ENCODE measurements at regions not wholly inside any gene's neighbourhood (a gene's known extent, or its start where the extent isn't known, plus 50 kb on each side); places are given as distances from the start of the nearest gene placed in this dataset.
"Not testable (repeated sequence)": the region's sequence is repeated elsewhere in the genome, so short reads cannot be mapped to it uniquely, and the experiment has no call there.

DNA sequence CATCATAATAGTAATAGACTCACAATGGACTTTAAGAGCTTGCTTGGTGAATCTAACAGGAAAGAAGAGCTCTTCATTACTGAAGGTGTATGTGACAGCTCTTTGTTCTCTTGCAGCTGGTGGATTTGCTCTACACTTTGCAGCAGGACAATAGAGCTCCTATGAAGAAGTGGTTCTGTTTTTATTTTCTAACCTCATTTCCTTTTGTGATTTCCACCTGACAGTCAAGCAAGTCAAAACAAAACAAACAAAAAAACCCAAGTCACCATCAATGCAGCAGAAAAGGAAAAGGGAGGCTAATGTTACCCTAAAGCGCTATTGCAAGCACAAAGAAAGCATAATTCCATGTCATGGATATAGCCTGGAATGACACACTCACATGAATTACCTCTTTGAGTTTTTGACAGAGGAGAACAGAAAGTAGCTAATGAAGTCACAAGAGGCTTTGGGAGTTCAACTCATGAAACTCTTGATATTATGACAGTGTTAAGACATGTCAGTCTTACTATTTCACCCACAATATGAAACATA is 1188.1 kb downstream of the EPHA7 start:
- no peak for TF ChIP-seq POLR2A (IDR thresholded peaks at IDR 0.05; ENCODE audit: low read length)
- no peak for TF ChIP-seq ATOH8 (CRISPR knock-in tag; IDR thresholded peaks at IDR 0.05; ENCODE audit: low read depth)
- no peaks in the 10 kb centered on the region for H3K9me3 ChIP-seq
- DNase-seq (ENCODE audit: low read depth in 1 of 2, low spot score in 1 of 2) = no peak
- H3K27ac ChIP-seq = no peak overlapping the region
- H3K4me1 ChIP-seq = no peaks in the 10 kb centered on the region
- H3K4me2 ChIP-seq = no peak overlapping the region
- WGBS (ENCODE audit: missing lambda C conversion rate) = 9% methylated on average over 1 of the region's 1 CpG
- FAIRE-seq = no peak
- H3K4me3 ChIP-seq = no peak overlapping the region
- no peak for ATAC-seq
- CTCF ChIA-PET = no interaction called here
- POLR2A ChIA-PET = no interaction called here

- CTCF ChIA-PET = interaction anchor here (1.5 kb wide), 1 partner anchor 9 kb away, joined by 5 read pairs; no protein-coding TSS in a partner anchor
- H3K27ac ChIP-seq; POLR2A ChIA-PET; H3K4me2 ChIP-seq; H3K4me1 ChIP-seq; H3K4me3 ChIP-seq; H3K9me3 ChIP-seq; DNase-seq (ENCODE audit: low read depth in 1 of 2, low spot score in 1 of 2); FAIRE-seq; ATAC-seq: not testable (repeated sequence)
- TF ChIP-seq ZC3H11A (IDR thresholded peaks at IDR 0.05) = peak; percentile 42
- WGBS (ENCODE audit: missing lambda C conversion rate) = 9% methylated on average over 4 of the region's 4 CpGs
Observed at GRCh38 chr6:92219987-92220386, 1199.4 kb downstream of the EPHA7 start.

DNA sequence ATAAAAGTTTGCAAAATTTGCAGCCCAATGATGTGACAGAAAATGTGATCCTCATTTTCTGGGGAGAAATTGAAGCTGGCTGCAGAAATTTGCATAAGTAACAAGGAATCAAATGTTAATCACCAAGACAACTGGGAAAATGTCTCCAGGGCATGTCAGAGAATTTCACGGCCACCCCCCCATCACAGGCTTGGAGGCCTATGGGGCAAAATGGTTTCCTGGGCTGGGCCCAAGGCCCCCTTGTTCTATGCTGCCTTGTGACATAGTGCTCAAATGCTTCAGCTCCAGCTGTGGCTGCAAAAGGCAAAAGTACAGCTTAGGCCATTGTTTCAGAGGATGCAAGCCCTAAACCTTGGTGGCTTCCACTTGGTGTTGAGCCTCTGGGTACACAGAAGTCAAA is 1202.6 kb downstream of the EPHA7 start:
- POLR2A ChIA-PET = no interaction called here
- FAIRE-seq (no peak), ATAC-seq (no peak), DNase-seq (ENCODE audit: low read depth in 1 of 2, low spot score in 1 of 2) (no peak)
- H3K9me3 ChIP-seq = no peaks in the 10 kb centered on the region
- H3K4me3 ChIP-seq = no peak overlapping the region
- H3K4me2 ChIP-seq = no peak overlapping the region
- H3K4me1 ChIP-seq = no peaks in the 10 kb centered on the region
- WGBS (ENCODE audit: missing lambda C conversion rate) = 0% methylated on average over 1 of the region's 1 CpG
- no peak overlapping the region for H3K27ac ChIP-seq
- CTCF ChIA-PET = no interaction called here
- no peak for TF ChIP-seq ESRRA (IDR thresholded peaks at IDR 0.05; ENCODE audit: borderline replicate concordance, low read length)

GRCh38 chr6:92201618-92202017 is 1217.7 kb downstream of the EPHA7 start:
- no peak for DNase-seq (ENCODE audit: low read depth in 1 of 2, low spot score in 1 of 2)
- CTCF ChIA-PET = no interaction called here

DNA sequence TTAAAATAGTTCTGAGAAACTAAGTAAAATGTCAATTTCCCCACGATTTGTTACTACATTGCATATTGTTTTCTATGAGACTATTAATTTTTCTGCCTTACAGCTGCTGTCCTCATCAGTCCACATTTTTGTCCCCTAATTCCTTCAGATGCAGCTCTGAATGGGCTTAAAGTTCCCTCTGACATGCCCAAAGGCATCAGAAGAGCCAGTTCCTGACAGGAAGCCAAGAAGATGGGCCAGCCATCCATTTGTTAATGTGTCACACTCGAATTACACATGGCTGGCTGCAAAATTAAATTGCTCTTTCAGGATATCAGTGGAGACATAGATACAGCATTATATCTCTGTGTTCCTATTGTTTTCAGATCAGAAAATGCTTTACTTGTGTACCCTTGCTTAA is 1223.0 kb downstream of the EPHA7 start:
- H3K27ac ChIP-seq = no peak overlapping the region
- H3K4me2 ChIP-seq = no peak overlapping the region
- FAIRE-seq (no peak), DNase-seq (ENCODE audit: low read depth in 1 of 2, low spot score in 1 of 2) (no peak), ATAC-seq (no peak)
- WGBS (ENCODE audit: missing lambda C conversion rate) = 2% methylated on average over 2 of the region's 2 CpGs
- POLR2A ChIA-PET = no interaction called here
- H3K4me1 ChIP-seq = no peaks in the 10 kb centered on the region
- no peak for TF ChIP-seq CHD2 (IDR thresholded peaks at IDR 0.05; ENCODE audit: low read length, partially characterized antibody)
- no peak for TF ChIP-seq RCOR1 (IDR thresholded peaks at IDR 0.05; ENCODE audit: low read depth, low read length)
- no peak for TF ChIP-seq HOXB13 (CRISPR knock-in tag; IDR thresholded peaks at IDR 0.05; ENCODE audit: low read depth)
- no peak for TF ChIP-seq ZC3H11A (IDR thresholded peaks at IDR 0.05)
- no peak for TF ChIP-seq JUN (IDR thresholded peaks at IDR 0.05)
- TF ChIP-seq HOXA7 (CRISPR knock-in tag; IDR thresholded peaks at IDR 0.05) = no peak
- CTCF ChIA-PET = no interaction called here
- H3K4me3 ChIP-seq = no peak overlapping the region
- H3K9me3 ChIP-seq = no peaks in the 10 kb centered on the region

More at GRCh38 chr6:92201618-92202017, 1217.7 kb downstream of the EPHA7 start:
- H3K4me1 ChIP-seq = no peaks in the 10 kb centered on the region
- POLR2A ChIA-PET = no interaction called here
- H3K27ac ChIP-seq = no peak overlapping the region
- no peak for ATAC-seq
- TF ChIP-seq POLR2A (IDR thresholded peaks at IDR 0.05; ENCODE audit: low read length) = no peak
- TF ChIP-seq, protein P1, sequence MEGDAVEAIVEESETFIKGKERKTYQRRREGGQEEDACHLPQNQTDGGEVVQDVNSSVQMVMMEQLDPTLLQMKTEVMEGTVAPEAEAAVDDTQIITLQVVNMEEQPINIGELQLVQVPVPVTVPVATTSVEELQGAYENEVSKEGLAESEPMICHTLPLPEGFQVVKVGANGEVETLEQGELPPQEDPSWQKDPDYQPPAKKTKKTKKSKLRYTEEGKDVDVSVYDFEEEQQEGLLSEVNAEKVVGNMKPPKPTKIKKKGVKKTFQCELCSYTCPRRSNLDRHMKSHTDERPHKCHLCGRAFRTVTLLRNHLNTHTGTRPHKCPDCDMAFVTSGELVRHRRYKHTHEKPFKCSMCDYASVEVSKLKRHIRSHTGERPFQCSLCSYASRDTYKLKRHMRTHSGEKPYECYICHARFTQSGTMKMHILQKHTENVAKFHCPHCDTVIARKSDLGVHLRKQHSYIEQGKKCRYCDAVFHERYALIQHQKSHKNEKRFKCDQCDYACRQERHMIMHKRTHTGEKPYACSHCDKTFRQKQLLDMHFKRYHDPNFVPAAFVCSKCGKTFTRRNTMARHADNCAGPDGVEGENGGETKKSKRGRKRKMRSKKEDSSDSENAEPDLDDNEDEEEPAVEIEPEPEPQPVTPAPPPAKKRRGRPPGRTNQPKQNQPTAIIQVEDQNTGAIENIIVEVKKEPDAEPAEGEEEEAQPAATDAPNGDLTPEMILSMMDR (IDR thresholded peaks at IDR 0.05) = no peak
- no peak for TF ChIP-seq CHD2 (IDR thresholded peaks at IDR 0.05; ENCODE audit: low read length, partially characterized antibody)
- no peak overlapping the region for H3K4me3 ChIP-seq
- no peak for FAIRE-seq
- no peak overlapping the region for H3K4me2 ChIP-seq
- no peaks in the 10 kb centered on the region for H3K9me3 ChIP-seq

- ChIA-PET CTCF (no interaction called here), POLR2A (no interaction called here)
- no peak overlapping the region for H3K4me3 ChIP-seq
- no peak overlapping the region for H3K27ac ChIP-seq
- H3K4me1 ChIP-seq = no peaks in the 10 kb centered on the region
- ATAC-seq (no peak), FAIRE-seq (no peak), DNase-seq (ENCODE audit: low read depth in 1 of 2, low spot score in 1 of 2) (no peak)
- no peak overlapping the region for H3K4me2 ChIP-seq
- H3K9me3 ChIP-seq = no peaks in the 10 kb centered on the region
- 24% methylated on average over 4 of the region's 5 CpGs for WGBS (ENCODE audit: missing lambda C conversion rate)
- TF ChIP-seq RARB (CRISPR knock-in tag; IDR thresholded peaks at IDR 0.05) = no peak
- no peak for TF ChIP-seq HDAC2 (IDR thresholded peaks at IDR 0.05)
- TF ChIP-seq CEBPB (IDR thresholded peaks at IDR 0.05) = no peak
- TF ChIP-seq ZC3H11A (IDR thresholded peaks at IDR 0.05) = no peak
- TF ChIP-seq CHD2 (IDR thresholded peaks at IDR 0.05; ENCODE audit: low read length, partially characterized antibody) = no peak
- TF ChIP-seq NR3C1 (IDR thresholded peaks at IDR 0.05) = no peak
- no peak for TF ChIP-seq TFCP2L1 (CRISPR knock-in tag; IDR thresholded peaks at IDR 0.05)
- TF ChIP-seq HOXB13 (CRISPR knock-in tag; IDR thresholded peaks at IDR 0.05; ENCODE audit: low read depth) = no peak
- TF ChIP-seq RNF2 (IDR thresholded peaks at IDR 0.05; ENCODE audit: borderline replicate concordance, low read depth) = no peak
- no peak for TF ChIP-seq EHF (CRISPR knock-in tag; IDR thresholded peaks at IDR 0.05)
- no peak for TF ChIP-seq REST (IDR thresholded peaks at IDR 0.05)
- no peak for TF ChIP-seq POLR2AphosphoS2 (conservative IDR thresholded peaks at IDR 0.05; ENCODE audit: low read length)
Observed at GRCh38 chr6:92195796-92196195, 1223.6 kb downstream of the EPHA7 start.
